ENCODE measurements at regions not wholly inside any gene's neighbourhood (a gene's known extent, or its start where the extent isn't known, plus 50 kb on each side); places are given as distances from the start of the nearest gene placed in this dataset.

- TF ChIP-seq CTCF (IDR thresholded peaks at IDR 0.05) (no peak), POLR2A (IDR thresholded peaks at IDR 0.05) (no peak)
Observed at GRCh38 chr10:84698989-84699388, 370.6 kb downstream of the CCSER2 start.
